ENCODE measurements at regions not wholly inside any gene's neighbourhood (a gene's known extent, or its start where the extent isn't known, plus 50 kb on each side); places are given as distances from the start of the nearest gene placed in this dataset.

DNA sequence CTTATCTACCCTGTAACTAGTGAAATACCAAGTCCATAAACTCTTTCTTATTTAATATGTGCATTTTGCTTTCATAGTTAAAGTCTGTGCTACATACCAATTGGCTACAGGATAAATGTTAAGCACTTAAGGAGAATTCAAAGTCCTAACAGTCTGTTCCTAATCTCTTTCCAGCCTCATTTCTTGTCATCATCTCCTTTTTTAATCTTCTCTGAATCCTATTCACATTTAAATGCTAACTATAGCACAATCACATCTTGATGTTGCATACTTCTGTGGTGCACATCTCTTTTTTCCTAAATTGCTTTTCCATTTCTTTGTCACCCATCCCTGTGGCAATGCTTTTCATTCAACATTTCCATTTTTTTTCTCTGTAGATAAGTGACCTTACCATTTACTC lies 996.1 kb upstream of the TYRP1 start:
- H3K27me3 Mint-ChIP-seq (ENCODE audit: low read depth): no peaks in the 10 kb centered on the region
- H3K4me1 Mint-ChIP-seq: no peaks in the 10 kb centered on the region
- CTCF ChIA-PET: no interaction called here
- H3K4me3 Mint-ChIP-seq: no peak overlapping the region
- DNase-seq (ENCODE audit: low spot score): no peak
- no peak for ATAC-seq
- H3K36me3 Mint-ChIP-seq: no peaks in the 10 kb centered on the region
- 0 out of 2 replicates have a peak, but pooled peaks cover 3% of the 10 kb centered on the region for H3K9me3 Mint-ChIP-seq
- POLR2A ChIA-PET: no interaction called here
- TF ChIP-seq MYBL2 (CRISPR knock-in tag; IDR thresholded peaks at IDR 0.05) (no peak), TP53 (CRISPR knock-in tag; IDR thresholded peaks at IDR 0.05) (no peak), GRHL2 (CRISPR knock-in tag; IDR thresholded peaks at IDR 0.05; ENCODE audit: insufficient replicate concordance, severe bottlenecking) (no peak), SOX15 (CRISPR knock-in tag; IDR thresholded peaks at IDR 0.05) (no peak), ELF4 (CRISPR knock-in tag; IDR thresholded peaks at IDR 0.05; ENCODE audit: low read depth) (no peak), CREM (CRISPR knock-in tag; IDR thresholded peaks at IDR 0.05) (no peak)
- TF ChIP-seq, protein P1, sequence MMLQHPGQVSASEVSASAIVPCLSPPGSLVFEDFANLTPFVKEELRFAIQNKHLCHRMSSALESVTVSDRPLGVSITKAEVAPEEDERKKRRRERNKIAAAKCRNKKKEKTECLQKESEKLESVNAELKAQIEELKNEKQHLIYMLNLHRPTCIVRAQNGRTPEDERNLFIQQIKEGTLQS (CRISPR knock-in tag; conservative IDR thresholded peaks at IDR 0.05): no peak
- TF ChIP-seq, protein P2, sequence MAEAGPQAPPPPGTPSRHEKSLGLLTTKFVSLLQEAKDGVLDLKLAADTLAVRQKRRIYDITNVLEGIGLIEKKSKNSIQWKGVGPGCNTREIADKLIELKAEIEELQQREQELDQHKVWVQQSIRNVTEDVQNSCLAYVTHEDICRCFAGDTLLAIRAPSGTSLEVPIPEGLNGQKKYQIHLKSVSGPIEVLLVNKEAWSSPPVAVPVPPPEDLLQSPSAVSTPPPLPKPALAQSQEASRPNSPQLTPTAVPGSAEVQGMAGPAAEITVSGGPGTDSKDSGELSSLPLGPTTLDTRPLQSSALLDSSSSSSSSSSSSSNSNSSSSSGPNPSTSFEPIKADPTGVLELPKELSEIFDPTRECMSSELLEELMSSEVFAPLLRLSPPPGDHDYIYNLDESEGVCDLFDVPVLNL (CRISPR knock-in tag; IDR thresholded peaks at IDR 0.05; ENCODE audit: borderline replicate concordance, low read depth): no peak
- TF ChIP-seq, protein P3, sequence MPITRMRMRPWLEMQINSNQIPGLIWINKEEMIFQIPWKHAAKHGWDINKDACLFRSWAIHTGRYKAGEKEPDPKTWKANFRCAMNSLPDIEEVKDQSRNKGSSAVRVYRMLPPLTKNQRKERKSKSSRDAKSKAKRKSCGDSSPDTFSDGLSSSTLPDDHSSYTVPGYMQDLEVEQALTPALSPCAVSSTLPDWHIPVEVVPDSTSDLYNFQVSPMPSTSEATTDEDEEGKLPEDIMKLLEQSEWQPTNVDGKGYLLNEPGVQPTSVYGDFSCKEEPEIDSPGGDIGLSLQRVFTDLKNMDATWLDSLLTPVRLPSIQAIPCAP (CRISPR knock-in tag; IDR thresholded peaks at IDR 0.05): no peak
- TF ChIP-seq, protein P4, sequence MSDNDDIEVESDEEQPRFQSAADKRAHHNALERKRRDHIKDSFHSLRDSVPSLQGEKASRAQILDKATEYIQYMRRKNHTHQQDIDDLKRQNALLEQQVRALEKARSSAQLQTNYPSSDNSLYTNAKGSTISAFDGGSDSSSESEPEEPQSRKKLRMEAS (CRISPR knock-in tag; IDR thresholded peaks at IDR 0.05): no peak
- no peak overlapping the region for H3K27ac Mint-ChIP-seq

DNA sequence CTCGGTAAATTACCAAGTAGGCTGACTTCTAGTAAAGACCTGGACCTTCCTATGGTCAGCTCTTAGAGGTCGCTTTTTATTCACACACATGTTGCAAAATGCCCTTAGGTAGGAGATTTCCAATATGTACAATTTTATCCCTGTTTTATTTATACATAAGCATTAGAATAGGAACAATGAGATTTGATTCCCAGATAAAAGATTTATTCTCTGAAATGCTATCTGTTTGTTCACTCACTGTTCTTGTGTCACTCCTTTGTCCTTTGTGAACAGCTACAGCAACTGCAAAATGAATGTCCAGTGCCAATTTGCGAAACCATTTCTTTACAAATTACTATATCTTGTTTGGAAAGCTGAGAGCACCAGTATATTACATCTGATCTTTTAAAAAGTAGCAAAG lies 991.5 kb upstream of the TYRP1 start:
- no peak overlapping the region for H3K4me3 Mint-ChIP-seq
- H3K36me3 Mint-ChIP-seq: no peaks in the 10 kb centered on the region
- DNase-seq (ENCODE audit: low spot score) (no peak), ATAC-seq (no peak)
- ChIA-PET POLR2A (no interaction called here), CTCF (no interaction called here)
- no peak overlapping the region for H3K27ac Mint-ChIP-seq
- TF ChIP-seq, protein P5, sequence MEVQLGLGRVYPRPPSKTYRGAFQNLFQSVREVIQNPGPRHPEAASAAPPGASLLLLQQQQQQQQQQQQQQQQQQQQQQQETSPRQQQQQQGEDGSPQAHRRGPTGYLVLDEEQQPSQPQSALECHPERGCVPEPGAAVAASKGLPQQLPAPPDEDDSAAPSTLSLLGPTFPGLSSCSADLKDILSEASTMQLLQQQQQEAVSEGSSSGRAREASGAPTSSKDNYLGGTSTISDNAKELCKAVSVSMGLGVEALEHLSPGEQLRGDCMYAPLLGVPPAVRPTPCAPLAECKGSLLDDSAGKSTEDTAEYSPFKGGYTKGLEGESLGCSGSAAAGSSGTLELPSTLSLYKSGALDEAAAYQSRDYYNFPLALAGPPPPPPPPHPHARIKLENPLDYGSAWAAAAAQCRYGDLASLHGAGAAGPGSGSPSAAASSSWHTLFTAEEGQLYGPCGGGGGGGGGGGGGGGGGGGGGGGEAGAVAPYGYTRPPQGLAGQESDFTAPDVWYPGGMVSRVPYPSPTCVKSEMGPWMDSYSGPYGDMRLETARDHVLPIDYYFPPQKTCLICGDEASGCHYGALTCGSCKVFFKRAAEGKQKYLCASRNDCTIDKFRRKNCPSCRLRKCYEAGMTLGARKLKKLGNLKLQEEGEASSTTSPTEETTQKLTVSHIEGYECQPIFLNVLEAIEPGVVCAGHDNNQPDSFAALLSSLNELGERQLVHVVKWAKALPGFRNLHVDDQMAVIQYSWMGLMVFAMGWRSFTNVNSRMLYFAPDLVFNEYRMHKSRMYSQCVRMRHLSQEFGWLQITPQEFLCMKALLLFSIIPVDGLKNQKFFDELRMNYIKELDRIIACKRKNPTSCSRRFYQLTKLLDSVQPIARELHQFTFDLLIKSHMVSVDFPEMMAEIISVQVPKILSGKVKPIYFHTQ (CRISPR knock-in tag; IDR thresholded peaks at IDR 0.05): no peak
- TF ChIP-seq NFE2L1 (CRISPR knock-in tag; IDR thresholded peaks at IDR 0.05): no peak
- TF ChIP-seq, protein P6, sequence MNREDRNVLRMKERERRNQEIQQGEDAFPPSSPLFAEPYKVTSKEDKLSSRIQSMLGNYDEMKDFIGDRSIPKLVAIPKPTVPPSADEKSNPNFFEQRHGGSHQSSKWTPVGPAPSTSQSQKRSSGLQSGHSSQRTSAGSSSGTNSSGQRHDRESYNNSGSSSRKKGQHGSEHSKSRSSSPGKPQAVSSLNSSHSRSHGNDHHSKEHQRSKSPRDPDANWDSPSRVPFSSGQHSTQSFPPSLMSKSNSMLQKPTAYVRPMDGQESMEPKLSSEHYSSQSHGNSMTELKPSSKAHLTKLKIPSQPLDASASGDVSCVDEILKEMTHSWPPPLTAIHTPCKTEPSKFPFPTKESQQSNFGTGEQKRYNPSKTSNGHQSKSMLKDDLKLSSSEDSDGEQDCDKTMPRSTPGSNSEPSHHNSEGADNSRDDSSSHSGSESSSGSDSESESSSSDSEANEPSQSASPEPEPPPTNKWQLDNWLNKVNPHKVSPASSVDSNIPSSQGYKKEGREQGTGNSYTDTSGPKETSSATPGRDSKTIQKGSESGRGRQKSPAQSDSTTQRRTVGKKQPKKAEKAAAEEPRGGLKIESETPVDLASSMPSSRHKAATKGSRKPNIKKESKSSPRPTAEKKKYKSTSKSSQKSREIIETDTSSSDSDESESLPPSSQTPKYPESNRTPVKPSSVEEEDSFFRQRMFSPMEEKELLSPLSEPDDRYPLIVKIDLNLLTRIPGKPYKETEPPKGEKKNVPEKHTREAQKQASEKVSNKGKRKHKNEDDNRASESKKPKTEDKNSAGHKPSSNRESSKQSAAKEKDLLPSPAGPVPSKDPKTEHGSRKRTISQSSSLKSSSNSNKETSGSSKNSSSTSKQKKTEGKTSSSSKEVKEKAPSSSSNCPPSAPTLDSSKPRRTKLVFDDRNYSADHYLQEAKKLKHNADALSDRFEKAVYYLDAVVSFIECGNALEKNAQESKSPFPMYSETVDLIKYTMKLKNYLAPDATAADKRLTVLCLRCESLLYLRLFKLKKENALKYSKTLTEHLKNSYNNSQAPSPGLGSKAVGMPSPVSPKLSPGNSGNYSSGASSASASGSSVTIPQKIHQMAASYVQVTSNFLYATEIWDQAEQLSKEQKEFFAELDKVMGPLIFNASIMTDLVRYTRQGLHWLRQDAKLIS (CRISPR knock-in tag; IDR thresholded peaks at IDR 0.05; ENCODE audit: borderline replicate concordance): no peak
- TF ChIP-seq RORB (CRISPR knock-in tag; IDR thresholded peaks at IDR 0.05): no peak
- no peak for TF ChIP-seq NFATC4 (CRISPR knock-in tag; IDR thresholded peaks at IDR 0.05)
- TF ChIP-seq, protein P7, sequence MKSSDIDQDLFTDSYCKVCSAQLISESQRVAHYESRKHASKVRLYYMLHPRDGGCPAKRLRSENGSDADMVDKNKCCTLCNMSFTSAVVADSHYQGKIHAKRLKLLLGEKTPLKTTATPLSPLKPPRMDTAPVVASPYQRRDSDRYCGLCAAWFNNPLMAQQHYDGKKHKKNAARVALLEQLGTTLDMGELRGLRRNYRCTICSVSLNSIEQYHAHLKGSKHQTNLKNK (CRISPR knock-in tag; IDR thresholded peaks at IDR 0.05): no peak
- TF ChIP-seq, protein P8, sequence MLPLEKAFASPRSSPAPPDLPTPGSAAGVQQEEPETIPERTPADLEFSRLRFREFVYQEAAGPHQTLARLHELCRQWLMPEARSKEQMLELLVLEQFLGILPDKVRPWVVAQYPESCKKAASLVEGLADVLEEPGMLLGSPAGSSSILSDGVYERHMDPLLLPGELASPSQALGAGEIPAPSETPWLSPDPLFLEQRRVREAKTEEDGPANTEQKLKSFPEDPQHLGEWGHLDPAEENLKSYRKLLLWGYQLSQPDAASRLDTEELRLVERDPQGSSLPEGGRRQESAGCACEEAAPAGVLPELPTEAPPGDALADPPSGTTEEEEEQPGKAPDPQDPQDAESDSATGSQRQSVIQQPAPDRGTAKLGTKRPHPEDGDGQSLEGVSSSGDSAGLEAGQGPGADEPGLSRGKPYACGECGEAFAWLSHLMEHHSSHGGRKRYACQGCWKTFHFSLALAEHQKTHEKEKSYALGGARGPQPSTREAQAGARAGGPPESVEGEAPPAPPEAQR (CRISPR knock-in tag; IDR thresholded peaks at IDR 0.05): no peak
- TF ChIP-seq GABPB1 (CRISPR knock-in tag; IDR thresholded peaks at IDR 0.05): no peak
- TF ChIP-seq ZNF263 (CRISPR knock-in tag; IDR thresholded peaks at IDR 0.05; ENCODE audit: low read depth): no peak
- H3K27me3 Mint-ChIP-seq (ENCODE audit: low read depth): no peaks in the 10 kb centered on the region
- H3K4me1 Mint-ChIP-seq: peaks cover 11% of the 10 kb centered on the region
- H3K9me3 Mint-ChIP-seq: no peaks in the 10 kb centered on the region
